SK-N-MC (cell line): ENCODE measurements at regions not wholly inside any gene's neighbourhood (a gene's known extent, or its start where the extent isn't known, plus 50 kb on each side); places are given as distances from the start of the nearest gene placed in this dataset.

Experiments used
- EZH2 ChIP-seq: fragments of 200-600 bp; sonication (generic); IDR thresholded peaks from one replicate; pipeline ENCODE4 v1.6.1; 2017; ENCODE audit warnings: antibody characterized with exemption
- FOXP2 ChIP-seq: optimal IDR thresholded peaks from 2 replicates; pipeline ENCODE3; 2011; ENCODE audit warnings: mild to moderate bottlenecking, moderate library complexity; ENCODE audit not compliant: insufficient read depth; ENCODE audit errors: extremely low read length, control extremely low read depth
- POLR2AphosphoS5 ChIP-seq: IDR thresholded peaks from 2 replicates; pipeline ENCODE4 v1.6.1; 2012; ENCODE audit warnings: mild to moderate bottlenecking, low read depth, low read length, borderline replicate concordance

DNA sequence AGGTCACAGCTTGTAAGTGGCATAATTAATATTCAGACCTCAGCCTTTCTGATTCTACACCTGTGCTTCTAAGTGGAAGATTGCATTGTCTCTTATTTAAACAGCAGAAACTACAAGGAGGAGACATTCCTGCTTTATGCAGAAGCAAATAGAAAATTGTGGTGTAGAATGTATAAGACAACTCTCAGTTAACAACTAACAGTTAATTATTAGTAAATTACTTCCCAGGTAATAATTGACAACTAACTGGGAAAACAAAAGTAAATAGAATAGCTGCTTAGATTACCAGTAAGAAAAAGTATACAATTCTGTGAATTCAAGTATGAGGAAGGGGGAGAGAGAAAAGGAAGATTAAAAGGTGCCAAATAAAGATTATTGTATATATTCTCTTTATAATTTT is 1210.5 kb upstream of the GYPC start:
- no peak for TF ChIP-seq FOXP2
- TF ChIP-seq EZH2, result no peak
- no peak for TF ChIP-seq POLR2AphosphoS5
